HepG2 (cell line): ENCODE measurements at regions not wholly inside any gene's neighbourhood (a gene's known extent, or its start where the extent isn't known, plus 50 kb on each side); places are given as distances from the start of the nearest gene placed in this dataset.

Source experiments
- ATAC-seq: fragments of 200-7000 bp; cut with Tn5 transposase; 3 replicates; pipeline ENCODE4 v1.9.1; 2020; ENCODE audit warnings: mild to moderate bottlenecking, moderate library complexity
- BruUV-seq: library from RNA; stranded (reverse); fragments of 400-500 nt; replicated peaks from 2 replicates; lab custom pipeline; 2021; lab: Mats Ljungman, UMichigan
- CTCF ChIA-PET: fragments of 300-600 bp; formaldehyde crosslinking; extraction: SDS; loops from one replicate; lab custom pipeline; 2021; ENCODE audit warnings: low total read pairs, inconsistent platforms, low intra/inter-chr PET ratio; lab: Yijun Ruan, JAX
- POLR2A ChIA-PET: fragments of 350-600 bp; sonication (Branson Sonifier 250); formaldehyde crosslinking; loops from one replicate; lab custom pipeline; 2020; ENCODE audit warnings: antibody characterized with exemption, inconsistent platforms; lab: Yijun Ruan, JAX
- DNase-seq: peaks from one replicate; pipeline ENCODE4 v3.0.0-alpha.2; 2015; ENCODE audit warnings: low spot score
- FAIRE-seq: peaks from 3 replicates; lab custom pipeline; 2011; peaks lifted over from hg19 to GRCh38; lab: Jason Lieb, UNC
- H2AFZ ChIP-seq: one replicate; pipeline ENCODE4 v1.6.1; 2011; ENCODE audit warnings: low read length, inconsistent platforms
- H3K27ac ChIP-seq: fragments of 300-600 bp; 3 replicates; pipeline ENCODE4 v1.8.0; 2011; ENCODE audit warnings: mixed run types, mild to moderate bottlenecking, mixed read lengths, low read length, inconsistent platforms; ENCODE audit not compliant: insufficient read depth; ENCODE audit errors: extremely low read length
- H3K27me3 ChIP-seq, 2 experiments: fragments of 200-600 bp in 1 of 2; 2 replicates in 1 of 2; 3 replicates in 1 of 2; pipeline versions ENCODE4 v1.6.0 to v1.8.0; 2011; ENCODE audit warnings: low read length in 2 of 2, mild to moderate bottlenecking in 2 of 2, moderate library complexity in 2 of 2, inconsistent platforms in 1 of 2; ENCODE audit not compliant: insufficient read depth in 2 of 2, control insufficient read depth in 1 of 2
- H3K36me3 ChIP-seq, 2 experiments: fragments of 200-600 bp in 1 of 2; replicated peaks in 1 of 2; 2 replicates in 1 of 2; 3 replicates in 1 of 2; pipeline versions ENCODE4 v1.5.1 to v1.8.0; 2011; ENCODE audit warnings: low read length in 2 of 2, inconsistent platforms in 1 of 2; ENCODE audit not compliant: insufficient read depth in 2 of 2, control insufficient read depth in 1 of 2
- H3K4me1 ChIP-seq: 2 replicates; pipeline ENCODE4 v1.5.1; 2012; ENCODE audit warnings: low read length, inconsistent platforms; ENCODE audit not compliant: insufficient read depth
- H3K4me2 ChIP-seq: 2 replicates; pipeline ENCODE4 v1.6.0; 2011; ENCODE audit warnings: low read depth, low read length, inconsistent platforms
- H3K4me3 ChIP-seq, 3 experiments: fragments of 200-600 bp in 1 of 3; sonication (generic), shearing (Covaris generic) in 1 of 3; replicated peaks in 1 of 3; 2 replicates each; pipeline ENCODE4 v1.5.1; 2011 to 2016; ENCODE audit warnings: low read length in 3 of 3, inconsistent platforms in 2 of 3, low read depth in 2 of 3, mild to moderate bottlenecking in 2 of 3, control low read depth in 1 of 3, mixed read lengths in 1 of 3; ENCODE audit not compliant: insufficient read depth in 1 of 3
- H3K79me2 ChIP-seq: one replicate; pipeline ENCODE4 v1.6.1; 2011; ENCODE audit warnings: low read length, inconsistent platforms; ENCODE audit not compliant: insufficient read depth
- H3K9ac ChIP-seq: 2 replicates; pipeline ENCODE4 v1.6.0; 2011; ENCODE audit warnings: mild to moderate bottlenecking, low read depth, low read length, inconsistent platforms; ENCODE audit not compliant: insufficient read depth
- H3K9me3 ChIP-seq: 2 replicates; pipeline ENCODE4 v1.5.1; 2012; ENCODE audit warnings: mild to moderate bottlenecking, low read length
- H4K20me1 ChIP-seq: 2 replicates; pipeline ENCODE4 v1.6.0; 2011; ENCODE audit warnings: inconsistent platforms, mild to moderate bottlenecking, low read length, moderate library complexity; ENCODE audit not compliant: insufficient read depth
- BRF2 ChIP-seq: sonication (generic); formaldehyde crosslinking; IDR thresholded peaks from 2 replicates; pipeline ENCODE4 v1.8.1; 2022; ENCODE audit warnings: mild to moderate bottlenecking, missing genetic modification reagents
- GMEB2 ChIP-seq: IDR thresholded peaks from 2 replicates; pipeline ENCODE4 v1.6.1; 2016; ENCODE audit warnings: missing biosample characterization, missing genetic modification reagents, low read depth
- HNRNPLL ChIP-seq: fragments of 200-400 bp; formaldehyde crosslinking; IDR thresholded peaks from 2 replicates; pipeline ENCODE4 v1.6.1; 2017; ENCODE audit warnings: mild to moderate bottlenecking, low read depth, low read length; ENCODE audit not compliant: poor library complexity, severe bottlenecking
- KLF12 ChIP-seq: sonication (generic); formaldehyde crosslinking; IDR thresholded peaks from 2 replicates; pipeline ENCODE4 v1.4.0; 2020; ENCODE audit warnings: missing genetic modification reagents, borderline replicate concordance
- LBX2 ChIP-seq: sonication (generic); formaldehyde crosslinking; IDR thresholded peaks from 2 replicates; pipeline ENCODE4 v1.5.0; 2020; ENCODE audit warnings: missing genetic modification reagents, mild to moderate bottlenecking, borderline replicate concordance
- MLLT10 ChIP-seq: sonication (generic); formaldehyde crosslinking; IDR thresholded peaks from 2 replicates; pipeline ENCODE4 v1.4.0; 2020; ENCODE audit warnings: missing genetic modification reagents
- POGK ChIP-seq: sonication (generic); formaldehyde crosslinking; conservative IDR thresholded peaks from 2 replicates; pipeline ENCODE4 v1.8.0; 2022; ENCODE audit warnings: mild to moderate bottlenecking, moderate library complexity, missing genetic modification reagents
- SP2 ChIP-seq: sonication (generic); formaldehyde crosslinking; IDR thresholded peaks from 2 replicates; pipeline ENCODE4 v1.5.1; 2020; ENCODE audit warnings: mild to moderate bottlenecking, missing genetic modification reagents
- ZMYM4 ChIP-seq: sonication (generic); formaldehyde crosslinking; IDR thresholded peaks from 2 replicates; pipeline ENCODE4 v1.8.1; 2023; ENCODE audit warnings: mild to moderate bottlenecking, missing genetic modification reagents
- WGBS: methylation state at CpG from one replicate; pipeline ENCODE4 v1.1.6; 2017; ENCODE audit warnings: low lambda C conversion rate; 5-methylcytosine and 5-hydroxymethylcytosine counted together
- in situ Hi-C: cut with HindIII; loops from 2 replicates; pipeline ENCODE4 v1.10.0; 2017; ENCODE audit warnings: low pct_unique_long_range_greater_than_20kb; ENCODE audit not compliant: extremely low pct_ligation_motif_present
- intact Hi-C: fragments of 100-400 bp; cut with micrococcal nuclease; formaldehyde crosslinking; loops from one replicate; pipeline ENCODE4 v1.10.0; 2022; ENCODE audit not compliant: unreplicated experiment

GRCh38 chr18:34083910-34084535 lies 140.7 kb downstream of the NOL4 start:
- ATAC-seq (no peak), DNase-seq (no peak), FAIRE-seq (no peak)
- 78% methylated on average over 9 of the region's 9 CpGs for whole genome bisulfite sequencing
- Histone ChIP-seq H3K27ac (no peak overlapping the region), H3K9ac (no peak overlapping the region), H3K4me2 (no peak overlapping the region), H3K27me3 (no peaks in the 10 kb centered on the region), H3K4me1 (no peaks in the 10 kb centered on the region), H4K20me1 (no peaks in the 10 kb centered on the region), H3K79me2 (no peaks in the 10 kb centered on the region), H3K4me3 (no peak overlapping the region), H3K9me3 (no peaks in the 10 kb centered on the region), H2AFZ (no peak overlapping the region), H3K36me3 (no peaks in the 10 kb centered on the region)
- BruUV-seq, result no TSS peak
- intact Hi-C loops (no loop called here), in situ Hi-C loops (no loop called here)
- ChIA-PET CTCF (no interaction called here), POLR2A (no interaction called here)
- TF ChIP-seq ZMYM4 (CRISPR knock-in tag) (no peak), LBX2 (no peak), SP2 (CRISPR knock-in tag) (no peak), KLF12 (CRISPR knock-in tag) (no peak), GMEB2 (CRISPR knock-in tag) (no peak), MLLT10 (CRISPR knock-in tag) (no peak)

GRCh38 chr18:34077599-34077998 lies 147.1 kb downstream of the NOL4 start:
- CTCF ChIA-PET, result no interaction called here

More at GRCh38 chr18:34077599-34077998, 147.1 kb downstream of the NOL4 start:
- DNase-seq (no peak), ATAC-seq (no peak), FAIRE-seq (no peak)
- in situ Hi-C loops, result no loop called here
- Histone ChIP-seq H3K79me2 (no peaks in the 10 kb centered on the region), H3K27me3 (no peaks in the 10 kb centered on the region), H3K9ac (no peak overlapping the region), H4K20me1 (no peaks in the 10 kb centered on the region), H3K36me3 (no peaks in the 10 kb centered on the region), H3K4me1 (no peaks in the 10 kb centered on the region), H2AFZ (no peak overlapping the region), H3K27ac (no peak overlapping the region), H3K9me3 (no peaks in the 10 kb centered on the region), H3K4me2 (no peak overlapping the region), H3K4me3 (no peak overlapping the region)
- no TSS peak for BruUV-seq
- intact Hi-C loops, result no loop called here
- TF ChIP-seq POGK, result no peak
- TF ChIP-seq HNRNPLL, result no peak
- TF ChIP-seq BRF2, result no peak
- POLR2A ChIA-PET, result no interaction called here
